Transverse colon (tissue), 4 donors: ENCODE measurements at regions not wholly inside any gene's neighbourhood (a gene's known extent, or its start where the extent isn't known, plus 50 kb on each side); places are given as distances from the start of the nearest gene placed in this dataset.

Source experiments
- DNase-seq: peaks from one replicate; pipeline ENCODE4 v3.0.0-alpha.2; 2019
- H3K27ac ChIP-seq, 4 donors: fragments of 200-600 bp; sonication (generic); 2 replicates each; pipeline ENCODE4 v1.5.1; 2016 to 2018; ENCODE audit warnings: inconsistent platforms in 4 of 4
- H3K27me3 ChIP-seq: fragments of 200-600 bp; sonication (generic); 2 replicates; pipeline ENCODE4 v1.5.1; 2017; ENCODE audit warnings: inconsistent platforms
- H3K36me3 ChIP-seq, 4 donors: fragments of 200-600 bp; sonication (generic); 2 replicates each; pipeline ENCODE4 v1.5.1; 2017 to 2019; ENCODE audit warnings: inconsistent platforms in 4 of 4
- H3K4me1 ChIP-seq, 4 donors: fragments of 200-600 bp; sonication (generic); 2 replicates each; pipeline ENCODE4 v1.5.1; 2017 to 2020; ENCODE audit warnings: inconsistent platforms in 4 of 4
- H3K4me3 ChIP-seq, 4 donors: fragments of 200-600 bp; sonication (generic); 1 replicate in 1 of 4; 2 replicates in 3 of 4; pipeline versions ENCODE4 v1.5.1 to v1.6.1; 2017 to 2019; ENCODE audit warnings: inconsistent platforms in 4 of 4
- H3K9me3 ChIP-seq, 2 donors: fragments of 200-600 bp; sonication (generic); 2 replicates each; pipeline ENCODE4 v1.5.1; 2017 to 2019; ENCODE audit warnings: inconsistent platforms in 2 of 2
- EP300 ChIP-seq: sonication (generic); formaldehyde crosslinking; IDR thresholded peaks from one replicate; pipeline ENCODE4 v1.6.1; 2017; ENCODE audit warnings: antibody characterized with exemption, low read depth
- POLR2A ChIP-seq: fragments of 450-650 bp; IDR thresholded peaks from one replicate; pipeline ENCODE4 v1.6.1; 2016; ENCODE audit warnings: antibody characterized with exemption, mild to moderate bottlenecking, moderate library complexity
- POLR2AphosphoS5 ChIP-seq, 3 donors: sonication (generic); formaldehyde crosslinking; IDR thresholded peaks; one replicate each; pipeline ENCODE4 v1.6.1; 2016; ENCODE audit warnings: antibody characterized with exemption in 3 of 3
- WGBS, 2 donors: methylation state at CpG; one replicate each; pipeline ENCODE4 v1.1.5; 2018; ENCODE audit warnings: low coverage in 1 of 2; 5-methylcytosine and 5-hydroxymethylcytosine counted together
- in situ Hi-C, 4 donors: fragments of 200-750 bp; cut with MboI; loops; one replicate each; pipeline versions ENCODE4 v1.15.0 to v1.15.1; 2017; ENCODE audit warnings: low sequenced_read_pairs in 3 of 4, low pct_ligation_motif_present in 1 of 4, low pct_unique_long_range_greater_than_20kb in 1 of 4
- intact Hi-C: fragments of 100-400 bp; cut with DNase I; formaldehyde crosslinking; loops from one replicate; pipeline ENCODE4 v1.15.1; 2023; ENCODE audit warnings: low total_unique reads
- TF ChIP-seq, protein P1 (sequence below), 5 experiments: fragments of 200-600 bp in 3 of 5; fragments of 450-650 bp in 2 of 5; sonication (generic) in 3 of 5; IDR thresholded peaks; 1 replicate in 2 of 5; 2 replicates in 3 of 5; pipeline ENCODE4 v1.5.1; 2016 to 2017; ENCODE audit warnings: antibody characterized with exemption in 5 of 5, inconsistent platforms in 3 of 5, mild to moderate bottlenecking in 2 of 5, moderate library complexity in 1 of 5

DNA sequence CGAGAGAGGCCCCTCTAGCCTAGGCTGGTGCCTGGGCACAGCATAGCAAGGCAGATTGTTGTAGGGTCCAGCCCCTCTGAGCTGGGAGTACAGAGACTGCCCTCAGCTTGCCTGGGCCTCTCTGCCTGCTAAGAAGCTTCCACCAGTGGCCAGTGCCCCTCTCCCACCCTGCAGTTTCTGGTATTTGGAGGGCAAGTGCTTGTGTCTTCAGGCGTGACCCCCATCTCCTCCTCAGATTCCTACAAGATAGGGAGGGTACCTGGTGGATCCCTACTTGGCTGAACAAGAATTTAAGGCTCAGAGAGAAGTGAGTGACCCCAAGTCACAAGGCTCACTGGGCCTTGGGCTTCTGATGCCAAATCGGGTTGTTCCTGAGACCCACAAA lies 152.7 kb downstream of the URI1 start:
- no peak for DNase-seq
- 81% methylated on average over 3 of the region's 3 CpGs; no CpG with 5 or more reads in 1 of the 2 donors for WGBS, 2 donors
- no peak for TF ChIP-seq POLR2AphosphoS5 (IDR thresholded peaks at IDR 0.05)
- intact Hi-C loops = no loop called here
- H3K27ac ChIP-seq = no peak overlapping the region
- no peak overlapping the region for H3K4me3 ChIP-seq
- H3K36me3 ChIP-seq = no peaks in the 10 kb centered on the region
- H3K9me3 ChIP-seq = no peaks in the 10 kb centered on the region
- no peaks in the 10 kb centered on the region for H3K4me1 ChIP-seq
- H3K27me3 ChIP-seq = no peaks in the 10 kb centered on the region
- in situ Hi-C loops = no loop called here

DNA sequence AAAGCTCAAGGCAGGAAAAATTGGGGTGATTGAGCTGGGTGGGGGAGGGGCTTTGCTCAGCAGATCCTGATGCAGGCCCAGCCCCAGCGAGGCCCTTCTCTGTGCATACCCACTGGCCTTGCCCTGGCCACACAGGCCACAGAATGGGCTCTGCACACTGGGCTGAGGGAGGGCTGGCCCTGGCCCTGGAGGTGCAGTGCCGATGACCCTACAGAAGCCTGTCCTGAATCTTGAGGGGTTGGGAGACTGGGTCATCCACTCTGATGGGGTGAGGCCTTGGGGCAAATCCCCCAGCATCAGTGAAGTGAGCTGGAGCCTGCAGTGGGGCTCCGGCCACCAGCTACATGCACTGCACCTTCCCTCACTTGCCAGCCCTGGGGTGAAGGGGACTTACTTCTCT lies 153.1 kb downstream of the URI1 start:
- Histone ChIP-seq H3K27ac (no peak overlapping the region), H3K27me3 (no peaks in the 10 kb centered on the region), H3K4me1 (no peaks in the 10 kb centered on the region), H3K4me3 (no peak overlapping the region), H3K36me3 (no peaks in the 10 kb centered on the region), H3K9me3 (no peaks in the 10 kb centered on the region)
- DNase-seq = no peak
- 85% methylated on average over 3 of the region's 3 CpGs; no CpG with 5 or more reads in 1 of the 2 donors for WGBS, 2 donors
- TF ChIP-seq POLR2A (no peak), POLR2AphosphoS5 (IDR thresholded peaks at IDR 0.05) (no peak), EP300 (no peak)
- TF ChIP-seq, protein P1, sequence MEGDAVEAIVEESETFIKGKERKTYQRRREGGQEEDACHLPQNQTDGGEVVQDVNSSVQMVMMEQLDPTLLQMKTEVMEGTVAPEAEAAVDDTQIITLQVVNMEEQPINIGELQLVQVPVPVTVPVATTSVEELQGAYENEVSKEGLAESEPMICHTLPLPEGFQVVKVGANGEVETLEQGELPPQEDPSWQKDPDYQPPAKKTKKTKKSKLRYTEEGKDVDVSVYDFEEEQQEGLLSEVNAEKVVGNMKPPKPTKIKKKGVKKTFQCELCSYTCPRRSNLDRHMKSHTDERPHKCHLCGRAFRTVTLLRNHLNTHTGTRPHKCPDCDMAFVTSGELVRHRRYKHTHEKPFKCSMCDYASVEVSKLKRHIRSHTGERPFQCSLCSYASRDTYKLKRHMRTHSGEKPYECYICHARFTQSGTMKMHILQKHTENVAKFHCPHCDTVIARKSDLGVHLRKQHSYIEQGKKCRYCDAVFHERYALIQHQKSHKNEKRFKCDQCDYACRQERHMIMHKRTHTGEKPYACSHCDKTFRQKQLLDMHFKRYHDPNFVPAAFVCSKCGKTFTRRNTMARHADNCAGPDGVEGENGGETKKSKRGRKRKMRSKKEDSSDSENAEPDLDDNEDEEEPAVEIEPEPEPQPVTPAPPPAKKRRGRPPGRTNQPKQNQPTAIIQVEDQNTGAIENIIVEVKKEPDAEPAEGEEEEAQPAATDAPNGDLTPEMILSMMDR (IDR thresholded peaks at IDR 0.05) = no peak
- in situ Hi-C loops (no loop called here), intact Hi-C loops (no loop called here)

DNA sequence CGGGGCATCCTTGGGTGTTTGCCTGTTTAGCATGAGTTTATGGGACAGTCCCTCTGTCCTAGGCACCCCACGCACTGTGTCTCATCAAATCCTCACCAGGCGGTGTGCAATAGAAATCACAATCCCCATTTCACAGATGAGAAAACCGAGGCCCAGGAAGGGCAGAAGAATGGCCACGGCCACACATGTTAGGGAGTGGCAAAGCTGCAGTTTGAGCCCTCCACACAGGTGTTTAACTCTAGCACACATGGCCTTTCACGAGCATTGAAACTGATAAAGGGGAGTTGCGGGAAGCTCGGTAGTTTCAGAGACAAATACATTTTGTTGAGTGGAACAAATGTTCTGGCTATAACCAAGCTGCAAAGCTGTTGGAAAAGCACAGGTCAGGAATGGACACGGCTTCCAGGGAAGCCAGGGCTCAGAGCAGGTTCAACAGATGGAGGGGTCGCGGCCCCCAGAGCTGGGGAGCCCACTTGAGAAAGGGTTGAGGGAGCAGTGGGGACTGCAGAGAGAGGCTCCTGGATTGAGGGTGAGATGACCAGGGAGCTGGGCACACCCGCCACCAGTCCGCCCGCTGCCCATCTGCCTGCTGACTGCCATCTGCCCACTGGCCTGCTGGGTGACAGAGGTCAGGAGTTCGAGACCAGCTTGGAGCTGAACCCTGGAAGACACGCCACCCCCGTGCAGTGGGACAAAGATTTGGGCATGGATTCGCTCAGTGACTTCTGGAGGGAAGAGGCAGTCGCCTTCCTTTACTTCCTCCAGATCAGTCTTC lies 154.7 kb downstream of the URI1 start:
- no peaks in the 10 kb centered on the region for H3K27me3 ChIP-seq
- no peak overlapping the region for H3K27ac ChIP-seq
- no peak overlapping the region for H3K4me3 ChIP-seq
- H3K4me1 ChIP-seq = no peaks in the 10 kb centered on the region
- intact Hi-C loops = no loop called here
- WGBS, 2 donors = 66 to 85% methylated on average over 4 to 19 of the region's 19 CpGs
- no peak for DNase-seq
- H3K36me3 ChIP-seq = no peaks in the 10 kb centered on the region
- in situ Hi-C loops = no loop called here
- no peaks in the 10 kb centered on the region for H3K9me3 ChIP-seq
- TF ChIP-seq EP300 (no peak), POLR2AphosphoS5 (IDR thresholded peaks at IDR 0.05) (no peak), POLR2A (no peak)
- TF ChIP-seq, protein P1 (IDR thresholded peaks at IDR 0.05) = no peak

DNA sequence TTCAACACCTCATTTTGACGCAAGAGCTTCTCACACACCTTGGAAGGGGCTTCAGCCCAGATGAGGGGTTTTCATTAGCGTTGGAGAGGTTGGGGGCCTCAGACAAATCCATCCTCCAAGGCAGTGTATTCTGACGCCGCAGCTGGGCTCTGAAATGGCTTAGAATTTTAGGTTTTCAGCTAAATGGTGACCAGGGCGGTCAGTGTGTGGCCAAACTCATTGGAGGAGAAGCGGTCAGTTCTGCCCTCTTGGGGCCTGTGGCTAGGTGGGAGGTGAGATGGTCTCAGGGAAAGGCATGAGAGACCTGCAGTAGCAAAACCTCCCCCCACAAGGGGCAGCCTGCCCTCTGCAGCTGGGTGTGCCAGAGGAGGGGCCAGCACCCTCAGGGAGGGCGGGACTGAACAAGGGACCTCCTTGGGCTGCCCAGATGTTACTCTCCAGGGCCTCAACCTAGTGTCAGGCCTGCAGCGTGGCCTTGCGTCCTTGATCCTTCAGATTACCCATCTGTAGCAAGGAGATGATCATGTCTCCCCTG lies 155.8 kb downstream of the URI1 start:
- no peak overlapping the region for H3K27ac ChIP-seq
- in situ Hi-C loops = no loop called here
- 88% methylated on average over 8 of the region's 9 CpGs; no CpG with 5 or more reads in 1 of the 2 donors for WGBS, 2 donors
- DNase-seq = no peak
- TF ChIP-seq POLR2A (no peak), POLR2AphosphoS5 (IDR thresholded peaks at IDR 0.05) (no peak)
- TF ChIP-seq, protein P1 (IDR thresholded peaks at IDR 0.05) = no peak
- no peaks in the 10 kb centered on the region for H3K9me3 ChIP-seq
- no peaks in the 10 kb centered on the region for H3K4me1 ChIP-seq
- no peaks in the 10 kb centered on the region for H3K27me3 ChIP-seq
- H3K36me3 ChIP-seq = no peaks in the 10 kb centered on the region
- no peak overlapping the region for H3K4me3 ChIP-seq
- intact Hi-C loops = no loop called here
